ENCODE measurements at regions not wholly inside any gene's neighbourhood (a gene's known extent, or its start where the extent isn't known, plus 50 kb on each side); places are given as distances from the start of the nearest gene placed in this dataset.
"Not testable (repeated sequence)": the region's sequence is repeated elsewhere in the genome, so short reads cannot be mapped to it uniquely, and the experiment has no call there.

DNA sequence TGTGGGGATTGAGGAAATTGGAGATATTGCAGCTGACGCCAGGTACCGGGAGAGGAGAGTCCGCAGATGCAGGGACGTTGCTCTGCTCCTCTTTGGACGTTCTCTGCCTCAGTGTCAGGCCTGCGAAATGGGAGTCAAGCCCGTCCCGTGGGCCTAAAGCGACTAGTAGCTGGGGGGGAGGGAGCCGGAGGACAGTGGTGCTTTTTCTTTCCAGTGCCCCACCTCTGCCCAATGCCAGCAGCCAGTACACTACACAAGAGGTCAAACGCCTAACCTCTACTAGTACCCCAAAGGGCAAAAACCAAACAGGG lies 413.6 kb upstream of the ESRRG start:
- DNase-seq: no peak

DNA sequence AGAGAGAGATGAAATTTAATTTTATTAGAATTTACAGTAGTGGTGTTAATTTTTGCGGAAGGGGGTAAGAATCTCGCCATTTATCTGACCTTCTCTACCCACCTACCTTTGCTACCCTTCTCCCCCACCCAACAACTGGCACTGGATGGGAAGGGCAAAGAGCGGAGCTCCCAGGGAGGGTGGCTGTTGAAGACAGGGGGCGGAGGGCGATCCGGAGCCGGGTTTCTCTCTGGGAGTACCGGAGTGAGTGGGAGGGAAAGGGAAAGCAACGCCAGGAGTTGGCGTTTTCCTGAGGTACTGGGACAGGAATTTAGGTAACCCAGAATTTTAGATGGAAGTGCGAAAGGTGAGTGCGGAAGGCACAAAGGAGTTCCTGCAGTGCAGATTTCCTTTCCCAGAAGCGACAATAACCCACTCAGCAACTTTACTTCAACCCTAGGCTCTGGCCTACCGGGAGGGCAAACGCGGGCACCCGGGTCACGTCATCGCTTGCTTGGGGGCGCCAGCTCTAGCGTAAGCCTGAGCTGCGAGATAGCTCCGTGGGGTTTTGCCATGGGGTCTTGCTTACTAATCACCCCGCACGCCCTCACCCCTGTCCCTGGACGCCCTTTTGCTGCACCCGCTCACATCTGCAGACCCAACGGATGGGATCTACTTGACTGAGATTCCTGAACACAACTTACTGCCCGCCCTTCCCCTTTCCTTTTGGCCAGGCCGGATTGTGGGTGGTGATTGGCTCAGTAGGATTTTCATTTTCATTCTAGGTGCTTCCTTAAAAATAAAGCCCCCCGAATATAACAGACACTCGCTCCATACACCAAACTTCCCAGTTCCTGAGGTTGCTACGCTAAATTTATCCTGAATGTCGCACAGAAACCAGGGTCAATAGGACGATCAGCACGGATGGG lies 413.0 kb upstream of the ESRRG start:
- no peak for DNase-seq

DNA sequence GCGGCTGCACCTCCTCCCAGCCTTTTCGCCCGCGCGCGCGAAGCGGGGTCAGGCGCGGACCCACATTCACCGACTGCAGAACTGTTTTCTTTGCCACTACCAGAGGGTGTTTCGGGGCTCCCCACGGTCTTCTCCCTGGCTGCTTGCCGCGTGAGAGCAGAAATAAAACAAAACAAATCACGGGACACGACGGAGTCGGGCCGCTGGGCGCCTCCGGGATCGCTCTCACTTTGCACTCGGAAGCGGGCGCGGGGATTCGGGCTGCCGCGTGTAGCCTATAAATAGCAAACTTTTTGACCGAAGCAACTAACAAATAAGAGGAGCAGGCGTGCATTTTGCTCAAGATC lies 412.3 kb upstream of the ESRRG start:
- DNase-seq: no peak

DNA sequence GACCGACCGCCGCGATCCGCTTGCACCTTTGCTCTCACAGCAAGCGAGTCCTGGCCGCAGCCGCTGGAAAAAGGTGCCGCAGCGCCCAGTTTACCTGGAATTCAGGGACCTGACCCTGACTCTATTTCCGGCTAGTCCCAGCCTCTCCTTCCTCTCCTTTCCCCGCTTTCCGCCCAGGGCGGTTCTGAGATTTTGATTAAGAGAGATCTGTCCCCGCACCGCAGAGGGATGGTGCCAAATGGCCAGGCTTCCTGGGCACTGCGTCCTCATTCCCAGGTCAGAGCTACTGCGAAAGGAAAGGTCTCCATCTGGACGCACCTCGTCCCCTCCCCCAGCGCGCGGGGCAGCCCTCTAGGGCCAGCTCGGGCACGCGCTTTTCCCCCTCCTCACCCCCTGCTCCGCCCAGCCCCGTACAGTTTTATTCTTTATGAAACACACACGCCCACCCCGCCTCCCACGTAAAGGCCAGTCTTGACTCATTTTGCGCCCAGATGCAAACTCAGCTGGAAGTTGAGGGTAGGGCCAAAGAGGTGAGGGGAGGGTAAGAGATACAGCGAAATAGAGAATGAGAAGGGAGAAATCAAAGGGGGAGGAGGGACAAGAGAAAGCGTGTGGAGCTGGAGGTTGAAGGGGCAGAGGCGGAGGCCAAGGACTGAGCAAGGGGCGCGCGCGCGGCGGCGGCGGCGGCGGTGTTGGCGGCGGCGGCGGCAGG lies 411.8 kb upstream of the ESRRG start:
- no peak for DNase-seq

DNA sequence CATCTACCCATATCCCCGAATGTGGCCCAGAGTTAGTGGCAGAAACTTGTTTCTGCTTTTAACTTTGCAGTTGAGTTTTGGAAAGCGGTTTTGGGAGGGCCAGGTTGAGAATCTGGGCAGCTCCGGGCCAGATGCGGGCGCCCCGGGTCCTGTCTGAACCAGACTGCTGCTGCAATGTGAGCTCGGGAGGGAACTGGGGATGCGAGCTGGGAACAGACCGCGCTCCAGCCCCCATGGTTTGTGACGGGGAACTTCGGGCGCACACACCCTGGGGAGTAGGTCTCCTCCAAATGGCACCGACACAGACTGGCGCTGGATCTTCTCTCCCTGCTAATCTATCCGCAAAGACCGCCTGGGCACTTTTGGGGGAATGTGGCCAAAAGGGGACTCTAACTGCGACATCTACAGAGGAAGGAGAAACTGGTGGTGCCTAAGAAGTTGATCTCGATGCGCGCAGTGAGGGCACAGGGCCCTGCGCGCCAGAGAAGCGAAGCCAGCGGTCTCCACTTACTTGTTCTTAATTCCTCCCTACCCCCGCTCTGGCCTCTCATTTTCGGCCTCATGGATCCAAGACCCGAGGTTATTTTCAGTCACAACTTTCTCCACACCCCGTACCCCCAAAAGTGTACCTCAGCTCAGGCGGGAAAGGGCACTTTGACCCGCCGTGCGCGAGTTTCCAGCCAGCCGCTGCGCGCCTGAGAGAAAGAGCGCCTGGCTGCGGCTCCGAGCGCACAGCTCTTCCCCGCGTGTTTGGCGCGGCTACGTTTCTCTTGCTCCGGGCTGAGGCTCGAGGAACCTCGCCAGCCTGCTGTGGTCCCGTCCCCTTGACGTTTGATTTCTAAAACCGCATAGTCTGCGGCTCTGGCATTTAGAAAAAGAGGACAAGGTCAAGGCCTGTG lies 411.0 kb upstream of the ESRRG start:
- DNase-seq: no peak

DNA sequence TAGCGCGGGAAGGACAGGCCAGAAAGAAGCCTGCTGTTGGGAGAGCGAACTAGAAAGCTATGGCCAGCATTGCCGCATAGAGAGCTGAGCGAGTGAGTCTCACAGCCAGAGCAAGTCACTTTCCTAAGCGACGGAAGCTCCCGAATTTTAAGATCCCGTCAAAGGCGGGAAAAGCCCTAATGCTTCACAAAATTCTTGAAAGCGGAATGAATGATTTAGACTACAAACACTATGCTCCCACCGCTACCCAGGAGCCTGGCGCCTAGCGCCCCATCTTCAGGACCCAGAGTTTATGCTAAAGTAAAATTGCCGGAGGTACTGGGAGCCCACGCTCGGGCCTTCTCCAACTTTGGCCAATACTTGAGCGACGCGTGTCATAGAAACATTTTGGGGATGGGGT lies 409.9 kb upstream of the ESRRG start:
- DNase-seq: no peak

DNA sequence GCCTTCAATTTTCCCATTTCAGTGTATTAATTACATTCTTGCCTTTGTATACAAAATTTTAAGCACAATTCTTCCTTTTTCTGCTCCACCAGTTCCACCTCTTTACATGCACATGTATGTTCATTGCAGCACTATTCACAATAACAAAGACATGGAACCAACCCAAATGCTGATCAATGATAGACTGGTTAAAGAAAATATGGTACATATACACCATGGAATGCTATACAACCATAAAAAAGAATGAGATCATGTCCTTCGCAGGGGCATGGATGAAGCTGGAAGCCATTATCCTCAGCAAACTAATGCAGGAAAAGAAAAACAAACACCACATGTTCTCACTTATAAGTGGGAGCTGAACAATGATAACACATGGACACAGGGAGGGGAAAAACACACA lies 400.1 kb upstream of the ESRRG start:
- DNase-seq: not testable (repeated sequence)

DNA sequence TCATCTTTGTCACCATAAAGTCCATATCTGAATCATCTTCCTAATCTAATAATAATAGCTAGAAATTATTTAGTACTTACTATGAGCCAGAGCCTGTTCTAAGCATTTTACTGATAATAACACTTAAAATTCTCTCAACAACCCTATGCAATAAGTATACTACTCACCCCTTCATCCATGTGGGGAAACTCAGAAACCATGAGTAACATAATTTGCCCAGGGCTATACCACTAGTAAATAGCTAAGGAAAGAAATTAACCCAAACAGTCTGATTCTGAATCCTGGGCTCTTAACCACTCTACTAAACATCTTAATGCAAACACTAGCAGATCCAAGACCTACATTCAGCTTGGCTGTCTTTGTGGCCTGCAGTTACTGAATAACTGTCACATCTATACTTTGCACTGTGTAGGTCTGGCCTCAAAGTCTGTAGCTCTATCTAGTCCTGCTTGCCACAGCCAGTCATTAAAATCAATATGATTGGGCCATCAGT lies 394.8 kb upstream of the ESRRG start:
- no peak for DNase-seq

DNA sequence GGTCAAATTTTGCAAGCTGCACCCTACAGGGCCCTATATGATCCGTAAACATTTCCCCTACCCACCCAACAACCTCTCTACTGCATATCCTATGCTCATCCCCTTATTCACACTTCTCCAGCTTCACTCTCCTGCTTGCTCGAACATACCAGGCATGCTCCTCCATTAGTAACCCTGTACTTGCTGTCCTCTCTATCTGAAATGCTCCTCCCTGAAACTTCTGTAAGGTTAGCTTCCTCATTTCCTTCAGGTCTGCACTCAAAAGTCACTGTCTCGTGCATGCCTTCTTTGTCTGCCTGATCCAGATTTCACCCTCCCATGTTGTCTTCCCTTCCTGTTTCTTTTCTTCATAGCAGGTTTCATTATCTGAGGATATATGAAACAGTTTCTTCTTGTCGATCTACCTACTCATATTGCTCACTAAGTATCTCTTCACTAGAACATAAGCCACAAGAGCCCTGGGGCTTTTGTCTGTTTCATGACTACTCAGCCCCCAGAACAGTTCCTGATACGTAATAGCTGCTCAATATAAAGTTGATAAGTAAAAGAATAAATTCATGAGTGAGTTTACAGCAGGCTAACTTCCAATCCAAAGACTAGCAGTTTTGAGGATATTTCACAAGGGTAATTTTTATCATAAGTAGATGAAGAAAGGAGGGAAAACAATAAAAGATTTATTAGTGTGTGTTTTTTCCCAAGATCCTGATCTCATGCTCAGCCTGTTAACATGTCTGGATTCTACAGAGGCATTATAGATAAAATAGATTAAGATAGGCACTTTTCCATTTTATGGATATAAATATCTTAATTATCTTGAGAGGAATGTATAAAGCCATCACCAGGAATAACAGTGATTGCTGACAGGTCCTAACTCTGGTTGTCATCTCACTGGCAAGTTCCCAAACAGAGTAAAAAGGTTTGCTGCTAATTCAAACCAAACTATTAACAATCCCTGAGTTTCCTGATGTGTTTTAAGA lies 392.5 kb upstream of the ESRRG start:
- no peak for DNase-seq

DNA sequence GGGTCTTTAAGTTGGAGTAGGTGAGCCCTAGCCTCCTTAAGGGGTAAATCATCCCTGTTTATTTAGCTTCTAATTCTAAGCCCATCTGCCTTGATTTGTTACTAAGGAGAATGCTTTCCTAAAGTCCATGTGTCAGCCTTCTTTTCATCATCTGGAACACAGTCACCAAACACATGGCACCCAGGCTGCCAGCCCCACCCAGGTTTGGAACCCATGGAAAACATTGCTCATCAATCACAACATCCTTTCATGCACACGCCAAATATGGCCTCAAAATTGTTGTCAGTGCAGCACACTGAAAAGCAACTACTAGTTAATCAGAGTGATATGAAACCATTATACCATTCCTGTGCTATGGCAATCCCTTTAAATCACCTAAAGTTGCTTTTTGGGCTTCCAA lies 386.7 kb upstream of the ESRRG start:
- no peak for DNase-seq

DNA sequence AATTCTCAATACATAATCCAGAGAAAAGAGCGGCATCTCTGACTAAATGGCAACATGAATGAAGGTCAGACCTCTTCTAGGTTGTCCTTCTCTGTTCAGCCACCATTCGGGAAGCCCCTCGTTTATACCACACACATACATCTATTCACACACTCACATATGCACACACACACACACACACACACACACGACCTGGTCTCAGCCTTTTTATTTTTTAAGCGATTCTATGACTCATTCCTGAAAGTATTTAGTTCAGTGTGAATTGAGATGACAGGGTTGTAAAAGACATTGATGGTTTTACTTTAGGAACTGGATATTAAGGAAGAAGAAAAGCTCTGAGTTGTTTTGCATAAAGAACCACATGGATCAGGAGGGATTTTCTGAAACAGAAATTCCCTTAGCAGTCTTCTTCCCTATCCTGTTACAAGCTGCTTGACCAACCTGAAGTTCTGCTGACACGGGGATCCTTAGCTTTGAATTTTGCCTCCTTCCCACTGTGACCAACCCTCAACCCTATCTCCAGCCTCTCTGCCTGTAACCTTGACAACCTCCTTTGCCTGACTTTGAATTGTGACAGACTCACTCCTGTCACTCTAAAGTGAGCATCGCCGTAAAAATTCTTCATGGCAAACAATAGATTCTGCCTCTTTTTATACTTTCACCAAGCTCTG lies 383.1 kb upstream of the ESRRG start:
- no peak for DNase-seq

DNA sequence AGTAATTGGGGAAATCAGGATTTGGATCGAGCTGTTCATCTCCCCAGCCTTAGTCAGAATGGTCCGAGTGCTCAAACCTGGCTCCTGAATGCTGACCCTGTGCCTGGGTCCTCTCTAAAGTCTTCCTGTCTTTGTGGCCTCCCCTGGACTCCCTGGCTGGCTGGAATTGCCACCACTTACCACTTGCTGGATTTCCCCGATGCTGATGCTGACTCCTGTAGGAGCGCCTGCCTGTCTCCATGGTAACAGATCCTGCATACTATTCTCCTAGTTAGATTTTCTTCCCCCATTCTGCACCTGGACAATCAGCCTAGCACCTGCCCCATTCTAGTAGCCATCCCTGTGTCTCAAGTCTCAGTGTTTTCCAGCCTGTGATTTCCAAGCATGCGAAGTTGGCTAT lies 382.2 kb upstream of the ESRRG start:
- no peak for DNase-seq

DNA sequence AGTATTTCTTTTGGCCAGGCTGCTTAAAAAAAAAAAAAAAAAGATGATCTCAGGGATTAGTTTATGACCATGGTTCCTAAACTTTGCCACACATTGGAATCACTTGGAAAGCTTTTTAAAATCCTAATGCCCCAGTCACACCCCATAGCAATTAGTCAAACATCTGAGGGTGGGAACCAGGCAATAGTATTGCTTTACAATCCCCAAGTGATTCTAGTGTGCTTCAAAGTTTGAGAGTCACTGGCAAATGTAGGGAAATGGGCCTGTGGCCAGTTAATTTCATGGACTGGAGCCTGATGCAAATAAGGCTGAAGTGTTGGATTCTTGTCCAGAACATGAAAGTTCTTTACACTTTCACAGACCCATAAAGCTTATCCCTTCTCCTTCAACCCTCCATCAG lies 374.6 kb upstream of the ESRRG start:
- no peak for DNase-seq

DNA sequence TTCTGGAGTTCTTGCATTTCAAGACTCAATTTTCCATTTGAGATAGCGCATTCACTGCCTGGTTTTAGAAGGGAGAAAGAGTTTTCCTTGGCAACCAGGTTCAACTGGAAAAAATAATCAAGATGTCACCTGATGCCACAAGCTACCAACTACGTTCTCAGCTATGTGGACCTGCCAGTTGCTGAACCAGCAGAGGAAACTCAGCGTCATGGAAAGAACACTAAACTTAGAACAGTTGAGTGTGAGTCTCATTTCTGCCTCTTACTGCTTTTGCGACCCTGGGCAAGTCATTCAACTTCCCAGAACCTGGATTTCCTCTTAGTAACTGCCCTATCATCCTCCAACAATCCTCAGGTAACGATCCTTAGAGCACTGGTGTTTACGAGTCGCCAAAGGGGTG lies 373.0 kb upstream of the ESRRG start:
- no peak for DNase-seq

DNA sequence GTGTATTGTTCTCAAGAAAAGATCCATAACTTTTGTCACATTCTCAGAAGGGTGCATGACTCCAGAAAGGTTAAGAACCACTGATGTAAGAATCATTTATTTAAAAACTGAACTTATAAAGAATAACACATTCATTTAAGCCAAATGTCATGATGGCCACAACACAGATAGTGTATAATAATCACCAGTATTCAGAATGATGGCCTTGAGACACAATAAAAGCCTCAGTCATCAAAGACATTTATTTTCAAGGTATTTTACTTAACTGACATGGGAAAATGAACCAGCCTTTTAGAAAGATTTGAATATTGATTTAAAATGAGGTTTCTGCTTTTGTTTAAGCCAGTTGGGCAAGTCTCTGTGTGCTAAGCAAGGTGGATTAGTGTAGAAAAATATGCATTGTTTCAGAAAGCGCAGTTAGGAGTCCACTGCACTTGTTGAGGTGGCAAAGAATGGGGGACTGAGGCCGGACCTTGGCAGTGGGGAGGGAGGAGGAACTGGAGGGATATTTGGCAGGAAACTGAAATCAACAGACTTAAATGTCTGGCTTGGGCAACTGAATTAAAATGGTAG lies 371.9 kb upstream of the ESRRG start:
- no peak for DNase-seq

DNA sequence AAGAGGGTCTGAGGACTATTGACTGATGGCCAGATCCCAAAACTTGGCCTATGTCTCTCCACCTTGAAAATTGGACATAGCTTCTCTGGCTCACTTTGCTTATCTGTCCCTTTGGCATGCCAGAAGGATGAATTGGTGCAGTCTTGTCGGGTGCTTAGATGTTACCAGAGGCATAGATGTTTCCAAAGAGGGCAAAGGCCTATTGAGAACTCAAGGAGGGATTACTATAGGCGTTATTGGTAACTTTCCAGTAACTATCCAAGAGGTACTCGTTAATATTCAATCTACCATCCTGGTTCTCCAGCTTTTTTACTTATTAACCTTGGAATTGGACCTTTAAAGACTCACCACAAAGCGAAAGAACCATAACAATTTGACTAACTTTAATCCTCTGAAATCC lies 368.3 kb upstream of the ESRRG start:
- no peak for DNase-seq

DNA sequence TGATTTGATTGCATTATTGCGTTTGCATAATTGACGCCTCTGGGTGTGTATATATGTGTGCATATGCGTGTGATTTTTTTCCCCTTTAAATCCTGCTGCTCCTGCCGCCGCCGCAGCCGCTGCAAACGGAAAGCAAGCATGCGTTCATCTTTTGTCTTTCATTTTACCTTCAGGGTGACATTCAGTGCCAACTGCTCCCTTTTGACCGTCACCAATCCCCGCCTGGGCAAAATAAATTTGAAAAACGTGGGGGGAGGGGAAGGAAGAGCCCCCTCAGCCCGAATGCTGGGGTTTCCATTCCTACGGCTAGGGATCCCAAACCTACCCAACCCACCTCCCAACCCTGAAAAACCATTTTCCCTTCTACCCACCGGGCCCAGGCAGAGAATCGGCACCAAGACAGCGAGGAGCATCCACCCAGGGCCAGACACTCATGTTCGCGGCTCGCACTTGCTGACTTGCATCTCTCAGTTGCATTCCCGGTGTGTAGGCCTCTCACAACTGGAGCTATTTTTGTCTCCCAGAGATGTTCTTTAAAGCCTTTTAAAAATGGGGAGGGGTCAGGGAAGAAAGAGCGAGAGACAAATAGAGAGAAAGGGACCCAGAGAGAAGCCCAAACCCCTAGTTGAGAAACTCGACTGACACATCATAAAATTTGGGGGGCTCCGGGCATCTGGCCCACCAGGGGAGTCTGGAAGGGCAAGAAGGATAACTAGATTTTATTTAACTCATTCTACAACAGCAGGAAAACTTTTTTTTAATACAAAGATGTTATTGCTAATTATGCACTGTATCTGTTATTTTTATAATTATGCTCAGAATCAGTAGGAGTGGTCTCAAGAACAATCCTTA lies 367.1 kb upstream of the ESRRG start:
- DNase-seq: no peak

DNA sequence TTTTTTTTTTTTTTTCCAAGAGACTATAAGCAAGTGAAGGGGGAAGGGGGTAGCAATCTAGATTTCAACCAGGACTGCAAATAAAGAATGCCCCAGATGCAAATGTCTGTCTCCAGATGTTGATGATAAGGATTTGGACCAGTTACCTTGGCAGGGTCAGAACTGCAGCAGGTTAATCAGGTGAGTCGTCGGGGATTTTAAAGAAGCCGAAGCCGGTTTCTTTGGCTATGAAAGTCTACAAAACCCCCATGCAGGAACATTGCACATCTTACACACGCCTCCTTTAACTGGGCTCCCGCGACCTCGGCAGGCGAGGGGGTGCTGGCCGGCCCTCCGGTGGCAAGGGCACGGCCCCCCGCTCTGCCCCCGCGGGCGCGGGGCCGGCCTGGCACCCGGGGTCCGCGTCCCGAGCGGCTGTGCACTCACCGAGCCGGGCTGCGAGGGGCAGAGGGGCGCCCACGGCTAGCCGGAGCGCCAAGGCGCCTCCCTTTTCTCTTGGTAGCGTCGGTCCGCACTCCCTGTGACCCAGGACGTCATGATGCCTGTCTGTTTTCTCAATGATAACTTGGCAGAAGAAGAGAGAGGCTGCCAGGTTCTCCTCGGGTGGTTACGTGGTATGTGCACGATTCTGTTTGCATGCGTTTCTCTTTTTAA lies 366.3 kb upstream of the ESRRG start:
- DNase-seq: no peak

DNA sequence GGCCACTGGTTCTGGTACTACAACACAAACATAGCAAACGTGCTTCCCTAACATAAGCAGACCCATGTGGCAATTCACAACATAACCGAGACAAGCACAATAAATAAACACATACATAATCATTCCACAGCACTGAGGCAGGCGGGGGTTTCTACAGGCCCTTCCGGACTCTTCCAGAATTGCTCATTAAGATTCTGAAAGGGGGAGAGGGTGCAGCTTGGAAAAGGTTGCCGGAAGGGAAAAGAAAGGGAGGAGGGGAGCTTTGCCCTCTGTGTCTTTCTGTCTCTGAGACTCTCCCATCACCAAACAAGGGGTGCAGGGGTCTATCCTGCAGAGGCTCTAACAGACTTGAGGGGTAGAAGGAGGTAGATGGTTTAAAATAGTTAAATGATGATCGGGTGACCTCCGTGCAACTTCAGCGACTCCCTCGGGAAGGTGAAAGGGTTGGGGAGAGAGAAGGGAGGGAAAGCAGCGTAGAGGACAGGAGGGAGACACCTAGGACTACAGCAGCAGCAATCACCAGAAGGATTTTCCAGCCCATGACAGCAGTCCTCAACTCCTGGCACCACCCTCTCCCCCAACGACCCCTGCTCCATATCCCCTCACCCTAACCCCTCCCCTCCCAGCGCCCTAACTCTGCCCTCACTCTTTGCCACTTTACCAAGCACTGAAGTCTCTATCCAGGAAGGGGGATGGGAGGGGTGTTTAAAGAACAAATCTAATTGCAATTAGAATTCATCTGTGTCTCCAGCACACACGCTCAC lies 365.5 kb upstream of the ESRRG start:
- no peak for DNase-seq
